ENCODE measurements at regions not wholly inside any gene's neighbourhood (a gene's known extent, or its start where the extent isn't known, plus 50 kb on each side); places are given as distances from the start of the nearest gene placed in this dataset.

DNA sequence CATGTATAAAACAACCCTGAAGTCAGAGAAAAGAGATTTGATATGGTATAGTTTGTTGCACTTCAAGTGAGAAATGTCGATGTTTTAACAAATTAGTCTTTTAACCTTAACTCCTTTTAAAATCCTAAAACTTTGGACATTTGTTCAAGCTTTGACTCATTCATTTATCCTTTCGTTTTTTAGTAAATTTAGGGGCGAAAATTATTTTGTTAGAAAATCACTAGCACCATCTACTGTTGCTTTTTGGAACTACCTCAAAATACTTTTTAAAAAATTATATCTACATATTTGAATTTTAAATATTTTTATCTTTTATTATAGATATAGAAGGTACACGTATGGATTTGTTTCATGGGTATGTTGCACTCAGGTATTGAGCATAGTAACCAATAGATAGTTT lies 165.1 kb upstream of the POF1B start:
- TF ChIP-seq, protein P1, sequence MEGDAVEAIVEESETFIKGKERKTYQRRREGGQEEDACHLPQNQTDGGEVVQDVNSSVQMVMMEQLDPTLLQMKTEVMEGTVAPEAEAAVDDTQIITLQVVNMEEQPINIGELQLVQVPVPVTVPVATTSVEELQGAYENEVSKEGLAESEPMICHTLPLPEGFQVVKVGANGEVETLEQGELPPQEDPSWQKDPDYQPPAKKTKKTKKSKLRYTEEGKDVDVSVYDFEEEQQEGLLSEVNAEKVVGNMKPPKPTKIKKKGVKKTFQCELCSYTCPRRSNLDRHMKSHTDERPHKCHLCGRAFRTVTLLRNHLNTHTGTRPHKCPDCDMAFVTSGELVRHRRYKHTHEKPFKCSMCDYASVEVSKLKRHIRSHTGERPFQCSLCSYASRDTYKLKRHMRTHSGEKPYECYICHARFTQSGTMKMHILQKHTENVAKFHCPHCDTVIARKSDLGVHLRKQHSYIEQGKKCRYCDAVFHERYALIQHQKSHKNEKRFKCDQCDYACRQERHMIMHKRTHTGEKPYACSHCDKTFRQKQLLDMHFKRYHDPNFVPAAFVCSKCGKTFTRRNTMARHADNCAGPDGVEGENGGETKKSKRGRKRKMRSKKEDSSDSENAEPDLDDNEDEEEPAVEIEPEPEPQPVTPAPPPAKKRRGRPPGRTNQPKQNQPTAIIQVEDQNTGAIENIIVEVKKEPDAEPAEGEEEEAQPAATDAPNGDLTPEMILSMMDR (IDR thresholded peaks at IDR 0.05): peak in 4 of 6 experiments; percentile 26 to 46 (median 33)
- TF ChIP-seq POLR2A (IDR thresholded peaks at IDR 0.05): no peak

All from esophagus squamous epithelium (tissue), 4 donors.